ENCODE measurements at regions not wholly inside any gene's neighbourhood (a gene's known extent, or its start where the extent isn't known, plus 50 kb on each side); places are given as distances from the start of the nearest gene placed in this dataset.

DNA sequence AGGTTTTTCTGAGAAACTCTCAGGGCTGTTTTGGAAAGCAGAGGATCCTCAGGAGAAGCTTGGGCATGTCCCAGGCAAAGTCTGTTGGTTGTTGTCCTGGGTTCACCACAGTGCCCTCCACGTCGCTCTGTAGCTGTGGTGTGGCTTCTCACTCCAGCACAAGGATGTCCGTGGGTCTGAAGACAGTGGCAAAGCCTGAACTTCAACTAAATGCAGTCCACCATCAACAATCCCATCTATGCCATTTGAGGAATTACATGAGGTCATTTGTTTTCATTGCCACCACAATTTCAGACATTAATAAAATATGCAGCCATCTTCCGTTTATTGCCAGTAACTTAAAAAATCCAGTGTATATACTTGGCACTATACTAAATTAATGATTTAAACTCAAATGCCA lies 272.1 kb downstream of the LRIG3 start:
- Histone ChIP-seq H3K27ac (ENCODE audit: low read depth, low read length) (no peak overlapping the region), H3K9me3 (ENCODE audit: control insufficient read depth in 1 of 2, low read length in 2 of 2) (no peaks in the 10 kb centered on the region), H3K36me3 (ENCODE audit: control insufficient read depth in 1 of 2, insufficient read depth in 2 of 2, low read length in 2 of 2) (no peaks in the 10 kb centered on the region), H3K4me3 (ENCODE audit: low read depth in 1 of 2, low read length in 2 of 2) (no peak overlapping the region), H3K4me1 (ENCODE audit: control insufficient read depth in 1 of 2, insufficient read depth in 2 of 2, low read length in 2 of 2) (no peaks in the 10 kb centered on the region), H3K9ac (ENCODE audit: low read depth in 1 of 2, low read length in 2 of 2) (no peak overlapping the region), H3K27me3 (ENCODE audit: control insufficient read depth in 1 of 2, insufficient read depth in 2 of 2, low read length in 2 of 2) (no peaks in the 10 kb centered on the region)

DNA sequence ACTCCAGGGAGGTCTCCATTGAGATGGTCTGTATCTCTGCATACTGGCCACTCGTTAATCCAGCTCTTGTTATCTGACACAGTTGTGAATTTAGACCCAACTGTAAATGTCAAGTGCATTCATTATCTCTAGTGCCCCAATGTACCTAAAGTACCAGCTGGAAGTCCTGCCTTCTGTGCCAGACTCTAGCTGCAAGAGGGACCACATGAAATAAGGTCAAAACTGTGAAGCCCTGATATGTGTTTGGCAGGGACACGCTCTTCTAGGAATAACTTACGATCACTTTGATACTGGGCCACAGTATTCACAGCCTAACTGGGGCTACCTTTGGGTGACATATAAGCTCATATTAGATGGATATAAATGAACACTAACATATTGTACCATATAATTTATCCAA lies 268.5 kb downstream of the LRIG3 start:
- Histone ChIP-seq H3K27me3 (ENCODE audit: control insufficient read depth in 1 of 2, insufficient read depth in 2 of 2, low read length in 2 of 2) (no peaks in the 10 kb centered on the region), H3K9me3 (ENCODE audit: control insufficient read depth in 1 of 2, low read length in 2 of 2) (peaks cover 0 to 2% of the 10 kb centered on the region in 2 donors), H3K4me1 (ENCODE audit: control insufficient read depth in 1 of 2, insufficient read depth in 2 of 2, low read length in 2 of 2) (no peaks in the 10 kb centered on the region), H3K27ac (ENCODE audit: low read depth, low read length) (no peak overlapping the region), H3K36me3 (ENCODE audit: control insufficient read depth in 1 of 2, insufficient read depth in 2 of 2, low read length in 2 of 2) (no peaks in the 10 kb centered on the region), H3K4me3 (ENCODE audit: low read depth in 1 of 2, low read length in 2 of 2) (no peak overlapping the region), H3K9ac (ENCODE audit: low read depth in 1 of 2, low read length in 2 of 2) (no peak overlapping the region)

DNA sequence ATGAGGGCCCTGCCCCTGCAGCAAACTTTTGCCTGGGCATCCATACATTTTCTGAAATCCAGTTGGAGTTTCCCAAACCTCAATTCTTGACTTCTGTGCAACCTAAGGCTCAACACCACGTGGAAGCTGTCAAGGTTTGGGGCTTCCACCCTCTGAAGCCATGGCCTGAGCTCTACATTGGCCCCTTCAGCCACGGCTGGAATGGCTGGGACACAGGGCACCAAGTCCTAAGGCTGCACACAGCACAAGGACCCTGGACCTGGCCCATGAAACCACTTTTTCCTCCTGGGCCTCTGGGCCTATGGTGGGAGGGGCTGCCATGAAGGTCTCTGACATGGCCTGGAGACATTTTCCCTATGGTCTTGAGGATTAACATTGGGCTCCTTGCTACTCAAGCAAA lies 266.3 kb downstream of the LRIG3 start:
- H3K4me1 ChIP-seq (ENCODE audit: control insufficient read depth in 1 of 2, insufficient read depth in 2 of 2, low read length in 2 of 2), result no peaks in the 10 kb centered on the region
- H3K9ac ChIP-seq (ENCODE audit: low read depth in 1 of 2, low read length in 2 of 2), result no peak overlapping the region
- no peak overlapping the region for H3K27ac ChIP-seq (ENCODE audit: low read depth, low read length)
- H3K4me3 ChIP-seq (ENCODE audit: low read depth in 1 of 2, low read length in 2 of 2), result no peak overlapping the region
- H3K27me3 ChIP-seq (ENCODE audit: control insufficient read depth in 1 of 2, insufficient read depth in 2 of 2, low read length in 2 of 2), result no peaks in the 10 kb centered on the region
- H3K36me3 ChIP-seq (ENCODE audit: control insufficient read depth in 1 of 2, insufficient read depth in 2 of 2, low read length in 2 of 2), result no peaks in the 10 kb centered on the region
- peaks cover 0 to 2% of the 10 kb centered on the region in 2 donors for H3K9me3 ChIP-seq (ENCODE audit: control insufficient read depth in 1 of 2, low read length in 2 of 2)

DNA sequence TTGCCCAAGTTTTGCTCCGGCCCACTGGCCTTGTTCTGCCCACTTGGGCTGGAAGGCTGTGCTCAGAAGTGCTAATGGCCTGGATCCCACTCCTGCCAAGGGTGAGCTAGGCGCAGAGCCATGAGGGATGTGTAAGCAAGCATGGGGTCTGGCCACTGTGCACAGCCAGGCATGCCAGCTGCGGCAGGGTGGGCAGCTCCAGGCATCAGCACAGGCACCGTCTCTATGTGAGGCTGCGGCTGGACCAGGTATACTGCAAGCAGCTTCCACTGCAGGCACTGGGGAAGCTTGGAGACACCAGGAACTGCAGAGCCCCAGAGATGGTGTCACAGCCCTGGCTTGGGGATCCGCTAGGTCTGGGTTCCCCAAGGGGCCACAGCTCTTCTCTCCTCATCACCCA lies 264.9 kb downstream of the LRIG3 start:
- H3K4me1 ChIP-seq (ENCODE audit: control insufficient read depth in 1 of 2, insufficient read depth in 2 of 2, low read length in 2 of 2), result no peaks in the 10 kb centered on the region
- H3K4me3 ChIP-seq (ENCODE audit: low read depth in 1 of 2, low read length in 2 of 2), result no peak overlapping the region
- H3K36me3 ChIP-seq (ENCODE audit: control insufficient read depth in 1 of 2, insufficient read depth in 2 of 2, low read length in 2 of 2), result no peaks in the 10 kb centered on the region

DNA sequence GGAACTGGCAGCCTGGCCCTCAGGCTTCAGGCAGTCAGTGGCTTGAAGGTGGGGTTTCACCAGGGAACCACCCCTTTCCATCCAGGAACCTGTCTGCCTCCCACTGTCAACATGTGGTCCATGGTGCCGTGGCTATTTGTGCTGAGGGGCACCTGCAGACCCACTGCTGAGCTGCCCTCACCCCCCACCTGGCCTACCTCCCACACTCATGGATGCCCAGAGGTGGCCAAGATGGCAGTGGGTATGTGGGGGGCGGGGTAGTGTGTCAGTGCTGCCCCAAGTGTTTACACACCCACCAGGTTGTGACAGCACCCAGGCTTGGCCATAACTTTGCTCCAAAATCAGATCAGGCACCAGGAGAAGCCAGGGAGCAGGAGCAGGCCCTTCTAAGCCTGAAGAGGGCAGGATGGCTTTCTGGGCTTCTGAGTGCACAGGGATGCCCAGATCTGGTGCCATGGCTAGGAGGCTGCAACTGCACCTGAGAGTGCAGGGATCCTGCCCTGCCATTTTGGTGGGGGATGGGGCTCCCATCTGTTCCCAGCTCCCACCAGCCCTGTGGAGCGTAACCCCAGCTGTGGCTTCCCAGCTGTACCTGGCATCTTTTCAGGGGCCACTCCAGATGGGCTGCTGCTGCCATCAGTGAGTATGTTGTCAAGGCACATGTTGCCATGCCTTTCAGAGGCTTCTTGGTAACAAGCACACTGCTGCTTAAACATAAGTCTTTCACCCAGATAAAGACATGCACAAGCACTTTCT lies 263.9 kb downstream of the LRIG3 start:
- H3K27ac ChIP-seq (ENCODE audit: low read depth, low read length), result no peak overlapping the region
- no peaks in the 10 kb centered on the region for H3K36me3 ChIP-seq (ENCODE audit: control insufficient read depth in 1 of 2, insufficient read depth in 2 of 2, low read length in 2 of 2)
- H3K4me3 ChIP-seq (ENCODE audit: low read depth in 1 of 2, low read length in 2 of 2), result no peak overlapping the region
- H3K4me1 ChIP-seq (ENCODE audit: control insufficient read depth in 1 of 2, insufficient read depth in 2 of 2, low read length in 2 of 2), result no peaks in the 10 kb centered on the region
- peaks cover 0 to 2% of the 10 kb centered on the region in 2 donors for H3K9me3 ChIP-seq (ENCODE audit: control insufficient read depth in 1 of 2, low read length in 2 of 2)
- H3K27me3 ChIP-seq (ENCODE audit: control insufficient read depth in 1 of 2, insufficient read depth in 2 of 2, low read length in 2 of 2), result no peaks in the 10 kb centered on the region
- H3K9ac ChIP-seq (ENCODE audit: low read depth in 1 of 2, low read length in 2 of 2), result no peak overlapping the region

More for the DNA sequence above, 264.9 kb downstream of the LRIG3 start:
- H3K9ac ChIP-seq (ENCODE audit: low read depth in 1 of 2, low read length in 2 of 2), result no peak overlapping the region
- H3K27me3 ChIP-seq (ENCODE audit: control insufficient read depth in 1 of 2, insufficient read depth in 2 of 2, low read length in 2 of 2), result no peaks in the 10 kb centered on the region
- H3K27ac ChIP-seq (ENCODE audit: low read depth, low read length), result no peak overlapping the region
- peaks cover 0 to 2% of the 10 kb centered on the region in 2 donors for H3K9me3 ChIP-seq (ENCODE audit: control insufficient read depth in 1 of 2, low read length in 2 of 2)

DNA sequence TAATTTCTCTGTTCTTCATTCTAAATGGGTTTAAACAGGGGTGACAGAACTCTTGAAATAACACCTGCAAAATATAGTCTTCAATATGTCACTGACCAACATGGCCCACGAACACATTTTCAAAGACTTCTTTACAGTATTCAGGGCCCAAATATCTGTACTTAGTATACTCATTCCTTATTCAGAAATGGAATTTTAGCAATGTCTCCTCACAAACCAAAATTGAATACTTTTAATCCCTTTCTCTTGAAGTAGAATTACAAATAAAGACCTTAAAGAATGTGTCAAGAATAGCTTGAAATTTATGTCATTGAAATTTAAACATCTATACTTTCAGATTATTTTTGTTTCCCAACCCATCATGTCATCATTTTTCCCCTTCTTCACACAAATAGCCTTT lies 263.1 kb downstream of the LRIG3 start:
- Histone ChIP-seq H3K36me3 (ENCODE audit: control insufficient read depth in 1 of 2, insufficient read depth in 2 of 2, low read length in 2 of 2) (no peaks in the 10 kb centered on the region), H3K27ac (ENCODE audit: low read depth, low read length) (no peak overlapping the region), H3K9me3 (ENCODE audit: control insufficient read depth in 1 of 2, low read length in 2 of 2) (peaks cover 0 to 2% of the 10 kb centered on the region in 2 donors), H3K9ac (ENCODE audit: low read depth in 1 of 2, low read length in 2 of 2) (no peak overlapping the region), H3K4me1 (ENCODE audit: control insufficient read depth in 1 of 2, insufficient read depth in 2 of 2, low read length in 2 of 2) (no peaks in the 10 kb centered on the region), H3K27me3 (ENCODE audit: control insufficient read depth in 1 of 2, insufficient read depth in 2 of 2, low read length in 2 of 2) (no peaks in the 10 kb centered on the region), H3K4me3 (ENCODE audit: low read depth in 1 of 2, low read length in 2 of 2) (no peak overlapping the region)

DNA sequence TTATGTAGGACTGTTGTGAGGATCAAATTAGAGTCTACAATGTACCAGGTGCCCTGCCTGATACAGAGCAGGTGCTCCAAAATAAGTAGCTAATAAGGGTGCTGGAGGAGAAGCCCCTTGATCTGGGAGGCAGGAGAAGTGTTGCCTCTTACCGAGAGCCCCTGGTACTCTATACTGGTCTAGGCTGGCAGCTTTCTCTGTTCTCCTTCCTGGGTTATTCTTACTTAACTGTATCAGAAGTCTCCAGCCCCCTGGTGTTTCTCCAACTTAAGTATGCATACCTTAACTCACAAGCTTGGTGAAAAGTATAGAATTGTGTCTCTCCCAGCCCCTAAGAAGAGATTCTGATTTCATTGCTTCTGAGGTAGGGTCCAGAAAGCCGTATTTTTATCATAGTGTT lies 254.9 kb downstream of the LRIG3 start:
- H3K4me1 ChIP-seq (ENCODE audit: control insufficient read depth in 1 of 2, insufficient read depth in 2 of 2, low read length in 2 of 2), result no peaks in the 10 kb centered on the region
- H3K4me3 ChIP-seq (ENCODE audit: low read depth in 1 of 2, low read length in 2 of 2), result no peak overlapping the region
- no peaks in the 10 kb centered on the region for H3K9me3 ChIP-seq (ENCODE audit: control insufficient read depth in 1 of 2, low read length in 2 of 2)
- no peaks in the 10 kb centered on the region for H3K36me3 ChIP-seq (ENCODE audit: control insufficient read depth in 1 of 2, insufficient read depth in 2 of 2, low read length in 2 of 2)
- H3K27ac ChIP-seq (ENCODE audit: low read depth, low read length), result no peak overlapping the region
- H3K27me3 ChIP-seq (ENCODE audit: control insufficient read depth in 1 of 2, insufficient read depth in 2 of 2, low read length in 2 of 2), result no peaks in the 10 kb centered on the region
- no peak overlapping the region for H3K9ac ChIP-seq (ENCODE audit: low read depth in 1 of 2, low read length in 2 of 2)

DNA sequence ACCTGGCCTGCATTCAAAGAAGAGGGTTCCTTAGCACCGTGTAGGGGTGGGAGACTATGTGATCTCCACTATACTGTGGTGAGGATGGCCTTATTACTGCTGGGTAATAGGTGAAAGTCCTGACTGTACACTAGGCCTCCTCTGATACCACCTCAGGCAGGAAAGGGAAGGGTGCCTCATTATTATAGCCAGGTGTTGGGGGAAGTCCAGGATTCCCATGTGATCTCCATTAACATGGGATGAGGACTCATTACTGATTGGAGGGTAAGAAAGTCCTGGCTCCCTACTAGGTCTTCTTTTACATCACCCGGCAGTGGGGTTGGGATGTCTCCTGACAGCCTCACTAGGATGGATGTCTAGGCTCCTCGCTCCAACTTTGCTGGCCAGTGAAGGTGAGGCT lies 252.1 kb downstream of the LRIG3 start:
- Histone ChIP-seq H3K9me3 (ENCODE audit: control insufficient read depth in 1 of 2, low read length in 2 of 2) (no peaks in the 10 kb centered on the region), H3K9ac (ENCODE audit: low read depth in 1 of 2, low read length in 2 of 2) (no peak overlapping the region), H3K4me3 (ENCODE audit: low read depth in 1 of 2, low read length in 2 of 2) (no peak overlapping the region), H3K27ac (ENCODE audit: low read depth, low read length) (no peak overlapping the region), H3K27me3 (ENCODE audit: control insufficient read depth in 1 of 2, insufficient read depth in 2 of 2, low read length in 2 of 2) (no peaks in the 10 kb centered on the region), H3K36me3 (ENCODE audit: control insufficient read depth in 1 of 2, insufficient read depth in 2 of 2, low read length in 2 of 2) (no peaks in the 10 kb centered on the region), H3K4me1 (ENCODE audit: control insufficient read depth in 1 of 2, insufficient read depth in 2 of 2, low read length in 2 of 2) (no peaks in the 10 kb centered on the region)

DNA sequence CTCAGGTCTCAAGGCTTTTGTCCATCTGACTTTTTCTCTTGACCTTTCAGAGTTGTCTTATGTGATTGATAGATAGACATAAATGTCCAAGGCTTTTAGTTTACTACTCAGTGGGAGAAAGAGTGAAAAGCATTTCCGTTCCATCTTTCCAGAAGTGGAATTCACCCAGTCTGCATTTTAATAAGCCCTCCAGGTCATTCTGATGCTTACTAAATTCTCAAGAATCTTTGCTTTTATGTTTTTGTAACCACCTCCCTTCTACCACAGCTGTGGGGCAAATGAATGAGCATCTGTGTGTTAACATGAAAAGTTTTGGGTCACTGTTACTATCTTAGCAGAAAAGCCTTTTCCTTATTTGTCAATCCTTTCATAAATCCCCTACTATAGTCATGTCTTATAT lies 251.4 kb downstream of the LRIG3 start:
- Histone ChIP-seq H3K27ac (ENCODE audit: low read depth, low read length) (no peak overlapping the region), H3K9me3 (ENCODE audit: control insufficient read depth in 1 of 2, low read length in 2 of 2) (no peaks in the 10 kb centered on the region), H3K27me3 (ENCODE audit: control insufficient read depth in 1 of 2, insufficient read depth in 2 of 2, low read length in 2 of 2) (no peaks in the 10 kb centered on the region), H3K4me3 (ENCODE audit: low read depth in 1 of 2, low read length in 2 of 2) (no peak overlapping the region), H3K9ac (ENCODE audit: low read depth in 1 of 2, low read length in 2 of 2) (no peak overlapping the region), H3K4me1 (ENCODE audit: control insufficient read depth in 1 of 2, insufficient read depth in 2 of 2, low read length in 2 of 2) (no peaks in the 10 kb centered on the region), H3K36me3 (ENCODE audit: control insufficient read depth in 1 of 2, insufficient read depth in 2 of 2, low read length in 2 of 2) (no peaks in the 10 kb centered on the region)

DNA sequence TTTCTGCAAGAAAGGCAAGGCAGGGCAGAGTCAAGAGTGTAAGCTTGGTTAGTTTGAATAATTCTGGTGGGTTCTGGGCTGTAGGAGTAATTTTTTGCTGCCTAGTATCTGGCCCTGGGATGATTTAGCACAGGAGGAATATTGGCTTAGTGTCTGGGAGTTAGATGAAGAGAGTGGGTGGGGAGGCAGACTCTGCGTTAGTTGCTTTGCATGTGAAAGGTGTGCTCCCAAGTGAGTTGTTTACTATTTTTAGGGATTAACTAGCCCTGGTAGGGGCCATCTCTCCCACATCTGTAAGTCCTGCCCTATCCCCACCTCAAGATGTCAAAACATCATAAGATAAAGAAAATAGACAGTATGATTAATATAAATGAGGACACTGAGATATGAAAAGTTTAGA lies 249.7 kb downstream of the LRIG3 start:
- Histone ChIP-seq H3K27me3 (ENCODE audit: control insufficient read depth in 1 of 2, insufficient read depth in 2 of 2, low read length in 2 of 2) (no peaks in the 10 kb centered on the region), H3K36me3 (ENCODE audit: control insufficient read depth in 1 of 2, insufficient read depth in 2 of 2, low read length in 2 of 2) (no peaks in the 10 kb centered on the region), H3K9me3 (ENCODE audit: control insufficient read depth in 1 of 2, low read length in 2 of 2) (no peaks in the 10 kb centered on the region), H3K9ac (ENCODE audit: low read depth in 1 of 2, low read length in 2 of 2) (no peak overlapping the region), H3K4me3 (ENCODE audit: low read depth in 1 of 2, low read length in 2 of 2) (no peak overlapping the region), H3K4me1 (ENCODE audit: control insufficient read depth in 1 of 2, insufficient read depth in 2 of 2, low read length in 2 of 2) (no peaks in the 10 kb centered on the region), H3K27ac (ENCODE audit: low read depth, low read length) (no peak overlapping the region)
